A204.1 (cell line): ENCODE measurements at regions not wholly inside any gene's neighbourhood (a gene's known extent, or its start where the extent isn't known, plus 50 kb on each side); places are given as distances from the start of the nearest gene placed in this dataset.
A peak's percentile ranks its signal among the peaks of the same experiment; 100 is the strongest.

ENCODE experiments used
- FAIRE-seq: peaks from 2 replicates; lab custom pipeline; 2012; peaks lifted over from hg19 to GRCh38; lab: Jason Lieb, UNC

- no peak for FAIRE-seq
Observed at GRCh38 chr2:195049372-195050031, 607.5 kb upstream of the SLC39A10 start.

- FAIRE-seq, result no peak
Observed at GRCh38 chr2:195047955-195048354, 609.1 kb upstream of the SLC39A10 start.

GRCh38 chr2:195044801-195045200 lies 612.2 kb upstream of the SLC39A10 start:
- no peak for FAIRE-seq

- no peak for FAIRE-seq
Observed at GRCh38 chr2:195038153-195038552, 618.9 kb upstream of the SLC39A10 start.

GRCh38 chr2:195037045-195037444 lies 620.0 kb upstream of the SLC39A10 start:
- no peak for FAIRE-seq

- no peak for FAIRE-seq
Observed at GRCh38 chr2:195031411-195031810, 625.6 kb upstream of the SLC39A10 start.

GRCh38 chr2:195029804-195030654 lies 627.0 kb upstream of the SLC39A10 start:
- FAIRE-seq, result no peak

- no peak for FAIRE-seq
Observed at GRCh38 chr2:195027947-195028346, 629.1 kb upstream of the SLC39A10 start.

GRCh38 chr2:195026261-195026660 lies 630.8 kb upstream of the SLC39A10 start:
- no peak for FAIRE-seq

- no peak for FAIRE-seq
Observed at GRCh38 chr2:195022508-195022830, 634.6 kb upstream of the SLC39A10 start.

GRCh38 chr2:195021711-195022507 lies 635.1 kb upstream of the SLC39A10 start:
- FAIRE-seq, result no peak

- FAIRE-seq, result no peak
Observed at GRCh38 chr2:195018462-195018861, 638.6 kb upstream of the SLC39A10 start.

- no peak for FAIRE-seq
Observed at GRCh38 chr2:195017890-195018289, 639.1 kb upstream of the SLC39A10 start.

GRCh38 chr2:195016841-195017240 lies 640.2 kb upstream of the SLC39A10 start:
- no peak for FAIRE-seq

GRCh38 chr2:195009202-195009601 lies 647.8 kb upstream of the SLC39A10 start:
- FAIRE-seq, result no peak

GRCh38 chr2:195006856-195007255 lies 650.2 kb upstream of the SLC39A10 start:
- FAIRE-seq, result no peak

- FAIRE-seq, result no peak
Observed at GRCh38 chr2:195003881-195004471, 653.0 kb upstream of the SLC39A10 start.

GRCh38 chr2:195001924-195002323 lies 655.1 kb upstream of the SLC39A10 start:
- FAIRE-seq, result no peak

- FAIRE-seq, result no peak
Observed at GRCh38 chr2:194999771-195000170, 657.3 kb upstream of the SLC39A10 start.

- no peak for FAIRE-seq
Observed at GRCh38 chr2:194992648-194993047, 664.4 kb upstream of the SLC39A10 start.

GRCh38 chr2:194985258-194985657 lies 671.8 kb upstream of the SLC39A10 start:
- FAIRE-seq, result no peak

GRCh38 chr2:194962254-194962653 lies 694.8 kb upstream of the SLC39A10 start:
- peak; percentile 86 for FAIRE-seq

- no peak for FAIRE-seq
Observed at GRCh38 chr2:194954218-194954617, 702.8 kb upstream of the SLC39A10 start.
